OCI-LY7 (cell line): ENCODE measurements at regions not wholly inside any gene's neighbourhood (a gene's known extent, or its start where the extent isn't known, plus 50 kb on each side); places are given as distances from the start of the nearest gene placed in this dataset.
"Not testable (repeated sequence)": the region's sequence is repeated elsewhere in the genome, so short reads cannot be mapped to it uniquely, and the experiment has no call there.

Experiments
- BruUV-seq: library from RNA; stranded (reverse); fragments of 400-500 nt; replicated peaks from 2 replicates; lab custom pipeline; 2021; lab: Mats Ljungman, UMichigan
- CTCF ChIA-PET: fragments of 300-600 bp; sonication (Branson Sonifier 250); formaldehyde crosslinking; loops from one replicate; lab custom pipeline; 2022; ENCODE audit warnings: antibody characterized with exemption; ENCODE audit not compliant: unreplicated experiment; lab: Charles Lee
- POLR2A ChIA-PET: fragments of 300-600 bp; sonication (Branson Sonifier 250); formaldehyde crosslinking; loops from one replicate; lab custom pipeline; 2022; ENCODE audit warnings: antibody characterized with exemption; lab: Charles Lee
- DNase-seq: peaks from one replicate; pipeline ENCODE4 v3.0.0-alpha.2; 2015; ENCODE audit warnings: low spot score
- H2AFZ ChIP-seq: fragments of 200-600 bp; sonication (generic), shearing (Covaris generic); 2 replicates; pipeline ENCODE4 v1.6.1; 2014; ENCODE audit warnings: mild to moderate bottlenecking, antibody characterized with exemption, low read length, moderate library complexity
- H3K27ac ChIP-seq: fragments of 200-600 bp; sonication (generic); 2 replicates; pipeline ENCODE4 v1.5.1; 2014; ENCODE audit warnings: mixed run types, low read depth, mild to moderate bottlenecking, moderate library complexity, low read length, inconsistent platforms; ENCODE audit not compliant: poor library complexity, severe bottlenecking
- H3K36me3 ChIP-seq: fragments of 200-600 bp; sonication (generic); 2 replicates; pipeline ENCODE4 v1.6.1; 2014; ENCODE audit warnings: mild to moderate bottlenecking, antibody characterized with exemption, low read length, moderate library complexity, mixed read lengths; ENCODE audit not compliant: insufficient read depth
- H3K4me1 ChIP-seq: fragments of 200-600 bp; sonication (generic); 2 replicates; pipeline ENCODE4 v1.5.1; 2014; ENCODE audit warnings: mild to moderate bottlenecking, low read length; ENCODE audit not compliant: insufficient read depth, poor library complexity, severe bottlenecking
- H3K4me2 ChIP-seq: fragments of 200-600 bp; sonication (generic); 2 replicates; pipeline ENCODE4 v1.6.1; 2014; ENCODE audit warnings: mild to moderate bottlenecking, low read length
- H3K4me3 ChIP-seq: fragments of 200-600 bp; sonication (generic); 2 replicates; pipeline ENCODE4 v1.5.1; 2014; ENCODE audit warnings: mild to moderate bottlenecking, low read depth, low read length; ENCODE audit not compliant: poor library complexity, severe bottlenecking
- H3K79me2 ChIP-seq: fragments of 200-600 bp; sonication (generic); 2 replicates; pipeline ENCODE4 v1.6.1; 2016; ENCODE audit warnings: low read depth, mild to moderate bottlenecking, low read length, moderate library complexity, mixed read lengths; ENCODE audit not compliant: insufficient read depth
- H3K9me2 ChIP-seq: fragments of 200-600 bp; sonication (generic); 2 replicates; pipeline ENCODE4 v1.6.1; 2016; ENCODE audit warnings: mild to moderate bottlenecking, low read length, mixed read lengths; ENCODE audit not compliant: insufficient read depth
- H3K9me3 ChIP-seq: fragments of 200-600 bp; sonication (generic); 2 replicates; pipeline ENCODE4 v1.6.1; 2014; ENCODE audit warnings: mild to moderate bottlenecking, mixed run types, low read length, mixed read lengths
- H4K20me1 ChIP-seq: fragments of 200-600 bp; sonication (generic); 2 replicates; pipeline ENCODE4 v1.6.1; 2014; ENCODE audit warnings: mild to moderate bottlenecking, antibody characterized with exemption, low read length, moderate library complexity, mixed read lengths; ENCODE audit not compliant: insufficient read depth
- EZH2phosphoT487 ChIP-seq: fragments of 200-600 bp; sonication (generic); IDR thresholded peaks from 2 replicates; pipeline ENCODE4 v1.6.1; 2018; ENCODE audit warnings: low read depth, borderline replicate concordance, mild to moderate bottlenecking, mixed run types, antibody characterized with exemption, low read length, moderate library complexity, mixed read lengths
- intact Hi-C: fragments of 100-400 bp; cut with micrococcal nuclease; formaldehyde crosslinking; loops from one replicate; pipeline ENCODE4 v1.10.0; 2022; ENCODE audit not compliant: unreplicated experiment
- TF ChIP-seq, protein P1 (sequence below): fragments of 200-600 bp; sonication (generic); conservative IDR thresholded peaks from 2 replicates; pipeline ENCODE4 v1.5.1; 2014; ENCODE audit warnings: mild to moderate bottlenecking, antibody characterized with exemption, low read length, moderate library complexity, mixed read lengths

DNA sequence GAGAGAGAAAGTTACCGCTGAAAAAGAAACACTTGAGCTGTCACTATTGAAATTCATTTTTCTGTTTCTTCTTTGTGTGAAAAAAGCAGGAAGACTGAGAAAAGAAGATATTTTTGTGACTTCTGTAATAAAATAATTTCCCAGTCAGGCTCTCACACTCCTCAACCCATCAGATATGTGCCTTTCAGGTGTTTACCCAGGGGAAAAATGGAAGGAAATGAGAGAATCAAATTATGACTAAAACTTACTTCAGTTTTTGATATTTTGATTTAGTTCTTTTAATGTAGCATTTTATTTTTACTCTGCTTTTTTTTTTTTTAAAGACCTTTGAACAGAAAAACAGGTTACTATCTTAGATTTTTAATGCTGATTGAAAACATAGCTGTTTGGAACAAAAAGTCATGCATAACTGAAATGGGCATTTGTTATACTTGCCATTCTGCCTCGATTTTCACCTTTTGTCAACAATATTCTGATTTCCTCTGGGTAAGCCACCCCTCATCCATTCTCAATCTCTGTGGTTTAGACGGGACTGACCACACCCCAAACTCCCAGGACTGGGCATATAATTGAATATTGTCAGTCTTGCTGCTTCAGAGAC is 133.2 kb upstream of the KRR1 start:
- peak overlapping the region; percentile 94 for H2AFZ ChIP-seq
- intact Hi-C loops: loop anchor here (2.0 kb wide), 1 partner anchor 386 kb away; the partner anchor contains the start of gene PHLDA1
- ChIA-PET POLR2A (interaction anchor here (0.9 to 1.0 kb wide), 2 partner anchors 16 to 159 kb away, joined by 3 to 4 read pairs; no protein-coding TSS in a partner anchor), CTCF (no interaction called here)
- peak; percentile 14 for DNase-seq
- H4K20me1 ChIP-seq: no peaks in the 10 kb centered on the region
- no peaks in the 10 kb centered on the region for H3K36me3 ChIP-seq
- peak overlapping the region; percentile 22 for H3K4me3 ChIP-seq
- no peak for TF ChIP-seq EZH2phosphoT487
- TF ChIP-seq, protein P1, sequence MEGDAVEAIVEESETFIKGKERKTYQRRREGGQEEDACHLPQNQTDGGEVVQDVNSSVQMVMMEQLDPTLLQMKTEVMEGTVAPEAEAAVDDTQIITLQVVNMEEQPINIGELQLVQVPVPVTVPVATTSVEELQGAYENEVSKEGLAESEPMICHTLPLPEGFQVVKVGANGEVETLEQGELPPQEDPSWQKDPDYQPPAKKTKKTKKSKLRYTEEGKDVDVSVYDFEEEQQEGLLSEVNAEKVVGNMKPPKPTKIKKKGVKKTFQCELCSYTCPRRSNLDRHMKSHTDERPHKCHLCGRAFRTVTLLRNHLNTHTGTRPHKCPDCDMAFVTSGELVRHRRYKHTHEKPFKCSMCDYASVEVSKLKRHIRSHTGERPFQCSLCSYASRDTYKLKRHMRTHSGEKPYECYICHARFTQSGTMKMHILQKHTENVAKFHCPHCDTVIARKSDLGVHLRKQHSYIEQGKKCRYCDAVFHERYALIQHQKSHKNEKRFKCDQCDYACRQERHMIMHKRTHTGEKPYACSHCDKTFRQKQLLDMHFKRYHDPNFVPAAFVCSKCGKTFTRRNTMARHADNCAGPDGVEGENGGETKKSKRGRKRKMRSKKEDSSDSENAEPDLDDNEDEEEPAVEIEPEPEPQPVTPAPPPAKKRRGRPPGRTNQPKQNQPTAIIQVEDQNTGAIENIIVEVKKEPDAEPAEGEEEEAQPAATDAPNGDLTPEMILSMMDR: no peak
- H3K27ac ChIP-seq: peak overlapping the region; percentile 42
- no TSS peak for BruUV-seq
- H3K4me2 ChIP-seq: peak overlapping the region; percentile 58
- no peaks in the 10 kb centered on the region for H3K9me3 ChIP-seq
- H3K79me2 ChIP-seq: no peaks in the 10 kb centered on the region
- peaks cover 49% of the 10 kb centered on the region for H3K4me1 ChIP-seq
- H3K9me2 ChIP-seq: no peaks in the 10 kb centered on the region

DNA sequence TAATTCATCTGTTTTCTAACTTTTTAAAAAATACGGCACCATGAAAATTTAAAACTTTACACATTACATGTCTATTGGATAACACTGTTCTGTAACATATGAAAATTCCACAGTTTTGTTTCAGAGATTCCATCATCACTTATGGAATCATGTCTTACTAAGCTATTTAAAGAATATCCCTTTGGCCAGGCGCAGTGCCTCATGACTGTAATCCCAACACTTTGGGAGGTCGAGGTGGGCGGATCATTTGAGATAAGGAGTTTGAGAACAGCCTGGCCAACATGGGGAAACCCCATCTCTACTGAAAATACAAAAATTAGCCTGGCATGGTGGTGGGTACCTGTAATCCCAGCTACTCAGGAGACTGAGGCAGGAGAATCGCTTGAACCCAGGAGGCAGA is 131.7 kb upstream of the KRR1 start:
- H3K9me2 ChIP-seq, H3K4me3 ChIP-seq, H2AFZ ChIP-seq, H3K36me3 ChIP-seq, POLR2A ChIA-PET, H3K79me2 ChIP-seq, H3K27ac ChIP-seq, BruUV-seq, DNase-seq, CTCF ChIA-PET, H3K4me2 ChIP-seq, H4K20me1 ChIP-seq, H3K9me3 ChIP-seq, intact Hi-C loops: not testable (repeated sequence)
- peaks cover 51% of the 10 kb centered on the region for H3K4me1 ChIP-seq

DNA sequence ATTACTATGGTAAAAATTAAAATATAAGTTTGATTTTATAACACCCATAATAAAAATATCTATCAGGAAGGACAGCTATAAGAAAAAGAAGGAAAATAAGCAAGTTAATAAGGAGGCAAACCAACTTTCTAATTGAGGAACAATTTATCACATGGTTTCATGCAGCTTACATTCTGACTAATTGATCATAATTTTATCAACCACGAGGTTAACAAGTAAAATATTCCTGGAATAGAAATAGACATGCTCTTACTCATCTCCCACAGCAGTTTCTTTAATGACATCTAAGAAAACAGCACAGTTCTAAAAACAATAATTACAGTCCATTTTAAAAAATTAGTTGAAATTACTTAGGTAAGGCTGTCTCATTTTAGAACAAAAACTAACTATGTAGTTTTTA is 130.8 kb upstream of the KRR1 start:
- intact Hi-C loops: no loop called here
- POLR2A ChIA-PET: interaction anchor here (0.6 to 5.5 kb wide), 13 partner anchors 9 to 388 kb away, joined by 3 to 37 read pairs (median 4); partner anchors contain the start of gene GLIPR1
- TF ChIP-seq, protein P1: no peak
- TF ChIP-seq EZH2phosphoT487: no peak
- no peaks in the 10 kb centered on the region for H3K79me2 ChIP-seq
- H3K27ac ChIP-seq: no peak overlapping the region
- CTCF ChIA-PET: interaction anchor here (1.5 kb wide), 1 partner anchor 116 kb away, joined by 3 read pairs; no protein-coding TSS in a partner anchor
- H3K4me2 ChIP-seq: no peak overlapping the region
- no peaks in the 10 kb centered on the region for H4K20me1 ChIP-seq
- no TSS peak for BruUV-seq
- DNase-seq: no peak
- no peak overlapping the region for H3K4me3 ChIP-seq
- peak overlapping the region; percentile 72; the same call in 1 of the 2 replicates for H2AFZ ChIP-seq
- H3K36me3 ChIP-seq: no peaks in the 10 kb centered on the region
- H3K9me3 ChIP-seq: no peaks in the 10 kb centered on the region
- peaks cover 51% of the 10 kb centered on the region for H3K4me1 ChIP-seq
- no peaks in the 10 kb centered on the region for H3K9me2 ChIP-seq
